GM23248 (cell line): ENCODE measurements at regions not wholly inside any gene's neighbourhood (a gene's known extent, or its start where the extent isn't known, plus 50 kb on each side); places are given as distances from the start of the nearest gene placed in this dataset.

ENCODE experiments used
- EZH2 ChIP-seq: fragments of 200-600 bp; sonication (generic); IDR thresholded peaks from 2 replicates; pipeline ENCODE4 v1.6.1; 2018; ENCODE audit warnings: antibody characterized with exemption, mild to moderate bottlenecking; ENCODE audit not compliant: insufficient read depth, poor library complexity, severe bottlenecking
- EZH2phosphoT487 ChIP-seq: fragments of 200-600 bp; sonication (generic); IDR thresholded peaks from 2 replicates; pipeline ENCODE4 v1.6.1; 2018; ENCODE audit warnings: antibody characterized with exemption, moderate library complexity, mild to moderate bottlenecking, low read depth; ENCODE audit not compliant: insufficient read depth

DNA sequence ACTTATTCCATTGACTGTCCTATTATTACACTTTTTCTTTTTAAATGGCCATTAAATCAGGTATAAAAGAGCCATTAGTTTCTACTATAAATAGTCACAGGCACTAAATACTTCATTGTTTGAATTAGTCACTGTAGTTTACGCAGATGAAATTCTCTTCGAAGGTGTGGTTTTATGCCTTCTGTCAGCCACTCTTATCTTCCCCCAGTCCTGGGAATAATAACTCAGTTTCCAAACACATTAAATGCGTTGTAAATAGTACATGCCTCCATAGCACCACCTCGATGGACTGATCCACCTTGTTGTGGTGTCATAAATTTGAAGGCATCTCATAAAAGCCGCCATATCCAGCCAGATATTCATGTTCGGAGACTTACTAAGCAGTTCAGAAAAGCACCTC lies 72.1 kb upstream of the PARD3B start:
- TF ChIP-seq EZH2 (no peak), EZH2phosphoT487 (no peak)
